ENCODE measurements at regions not wholly inside any gene's neighbourhood (a gene's known extent, or its start where the extent isn't known, plus 50 kb on each side); places are given as distances from the start of the nearest gene placed in this dataset.

DNA sequence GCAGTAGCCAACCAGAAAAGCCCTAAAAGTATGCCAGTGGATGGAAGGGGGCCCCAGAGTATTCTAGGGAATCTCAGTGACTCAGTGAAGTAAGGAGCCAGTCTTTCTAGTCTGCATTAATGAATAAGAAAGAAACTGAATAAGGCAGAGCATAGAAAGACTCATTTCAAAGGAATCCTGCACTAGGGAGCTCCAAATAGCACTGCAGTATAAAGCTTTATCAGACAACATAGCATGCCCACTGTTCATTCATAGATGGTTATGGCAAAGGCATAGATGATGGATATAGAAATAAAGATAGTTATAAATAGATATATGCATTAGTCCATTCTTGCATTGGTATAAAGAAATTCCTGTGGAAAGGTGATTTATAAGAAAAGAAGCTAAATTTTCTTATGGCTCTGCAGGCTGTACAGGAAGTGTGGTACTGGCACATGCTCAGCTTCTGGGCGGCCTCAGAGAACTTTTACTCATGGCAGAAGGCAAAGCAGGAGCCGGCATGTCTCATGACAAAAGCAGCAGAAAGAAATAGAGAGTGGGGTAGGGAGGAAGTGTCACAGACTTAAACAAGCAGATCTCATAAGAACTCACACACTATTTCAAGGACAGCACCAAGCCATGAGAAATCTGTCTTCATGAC lies 498.5 kb downstream of the CDY2B start:
- no peak overlapping the region for H3K4me3 ChIP-seq (replicated peaks; ENCODE audit: low read depth, low read length)
- TF ChIP-seq, protein P1, sequence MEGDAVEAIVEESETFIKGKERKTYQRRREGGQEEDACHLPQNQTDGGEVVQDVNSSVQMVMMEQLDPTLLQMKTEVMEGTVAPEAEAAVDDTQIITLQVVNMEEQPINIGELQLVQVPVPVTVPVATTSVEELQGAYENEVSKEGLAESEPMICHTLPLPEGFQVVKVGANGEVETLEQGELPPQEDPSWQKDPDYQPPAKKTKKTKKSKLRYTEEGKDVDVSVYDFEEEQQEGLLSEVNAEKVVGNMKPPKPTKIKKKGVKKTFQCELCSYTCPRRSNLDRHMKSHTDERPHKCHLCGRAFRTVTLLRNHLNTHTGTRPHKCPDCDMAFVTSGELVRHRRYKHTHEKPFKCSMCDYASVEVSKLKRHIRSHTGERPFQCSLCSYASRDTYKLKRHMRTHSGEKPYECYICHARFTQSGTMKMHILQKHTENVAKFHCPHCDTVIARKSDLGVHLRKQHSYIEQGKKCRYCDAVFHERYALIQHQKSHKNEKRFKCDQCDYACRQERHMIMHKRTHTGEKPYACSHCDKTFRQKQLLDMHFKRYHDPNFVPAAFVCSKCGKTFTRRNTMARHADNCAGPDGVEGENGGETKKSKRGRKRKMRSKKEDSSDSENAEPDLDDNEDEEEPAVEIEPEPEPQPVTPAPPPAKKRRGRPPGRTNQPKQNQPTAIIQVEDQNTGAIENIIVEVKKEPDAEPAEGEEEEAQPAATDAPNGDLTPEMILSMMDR (IDR thresholded peaks at IDR 0.05; ENCODE audit: low read length, missing control alignments) = no peak
- DNase-seq (ENCODE audit: low read depth) = no peak

DNA sequence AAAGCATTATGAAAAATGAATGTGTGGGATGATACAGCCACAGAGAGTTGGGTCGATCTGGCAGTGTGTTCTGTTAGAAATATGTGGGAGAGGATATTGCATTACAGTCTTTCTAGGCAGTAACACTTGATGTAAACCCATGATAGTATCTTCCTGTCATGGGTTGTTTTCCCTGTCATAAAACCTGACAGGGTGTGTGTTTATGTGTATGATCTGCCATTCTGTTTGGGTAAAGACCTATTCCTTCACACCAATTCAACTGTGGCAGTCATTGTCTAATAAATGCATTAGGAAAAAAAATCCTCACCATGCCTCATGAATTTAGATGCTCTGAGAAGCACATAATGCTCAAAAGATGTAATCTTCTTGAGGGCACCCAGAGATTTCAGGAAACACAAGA lies 501.7 kb downstream of the CDY2B start:
- H3K4me3 ChIP-seq (replicated peaks; ENCODE audit: low read depth, low read length) = no peak overlapping the region
- no peak for DNase-seq (ENCODE audit: low read depth)
- TF ChIP-seq, protein P1 (IDR thresholded peaks at IDR 0.05; ENCODE audit: low read length, missing control alignments) = no peak

DNA sequence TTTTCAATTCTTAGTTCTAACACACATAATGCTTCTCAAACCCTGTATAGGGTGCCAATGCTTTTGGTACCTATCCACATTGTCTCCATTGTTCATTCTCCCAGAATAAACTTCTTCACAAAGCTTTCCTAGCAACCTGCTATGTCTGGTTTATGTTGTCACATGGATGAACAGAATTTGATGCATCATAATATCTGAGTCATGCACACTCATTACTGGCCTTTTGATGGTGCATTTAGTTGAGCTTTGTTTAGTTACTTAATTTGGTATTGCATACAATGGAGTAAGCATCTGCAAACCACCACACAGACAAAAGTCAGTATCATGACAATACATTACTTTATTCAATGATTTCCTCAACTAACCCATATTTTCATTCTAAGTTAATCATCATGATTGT lies 511.6 kb downstream of the CDY2B start:
- H3K4me3 ChIP-seq (replicated peaks; ENCODE audit: low read depth, low read length) = no peak overlapping the region
- TF ChIP-seq, protein P1 (IDR thresholded peaks at IDR 0.05; ENCODE audit: low read length, missing control alignments) = no peak
- DNase-seq (ENCODE audit: low read depth) = no peak

DNA sequence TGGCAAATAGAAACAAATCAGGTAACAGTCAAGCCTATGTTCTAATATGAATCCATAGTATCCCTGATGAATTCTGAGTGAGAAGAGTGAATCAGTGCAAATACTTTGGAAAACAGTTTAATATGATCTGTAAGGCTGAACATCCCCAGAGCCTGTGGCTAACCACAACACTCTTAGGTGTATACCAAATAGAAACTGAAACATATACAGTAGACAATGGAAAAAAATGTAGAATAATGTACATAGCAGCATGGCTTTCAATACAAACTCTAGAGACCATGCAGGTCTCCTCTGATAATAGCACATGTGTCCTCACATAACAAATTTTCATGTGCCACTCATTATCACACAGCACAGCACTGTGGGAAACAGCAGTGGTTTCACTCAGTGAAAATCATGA lies 513.6 kb downstream of the CDY2B start:
- DNase-seq (ENCODE audit: low read depth) = no peak
- TF ChIP-seq, protein P1 (IDR thresholded peaks at IDR 0.05; ENCODE audit: low read length, missing control alignments) = no peak
- H3K4me3 ChIP-seq (replicated peaks; ENCODE audit: low read depth, low read length) = no peak overlapping the region

DNA sequence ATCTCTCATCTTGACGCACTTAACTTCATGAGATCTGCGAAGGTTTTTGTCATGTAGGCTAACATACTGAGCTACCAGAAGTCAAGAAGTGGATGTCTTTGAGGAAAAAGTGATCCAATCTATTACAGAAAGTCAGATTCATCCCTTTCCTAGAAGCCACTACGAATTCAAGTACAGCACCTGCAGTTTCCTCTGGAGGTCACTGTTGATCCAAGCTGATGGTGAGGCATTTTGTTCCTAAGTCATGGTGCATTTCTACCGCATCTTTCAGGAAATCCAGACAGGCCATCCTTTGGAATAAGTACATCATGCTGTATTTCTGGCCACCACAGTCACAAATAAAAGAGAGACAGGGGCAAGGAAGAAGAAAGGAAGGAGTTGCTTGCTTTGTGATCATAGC lies 541.0 kb downstream of the CDY2B start:
- DNase-seq (ENCODE audit: low read depth) = no peak
- H3K4me3 ChIP-seq (replicated peaks; ENCODE audit: low read depth, low read length) = no peak overlapping the region
- TF ChIP-seq, protein P1 (IDR thresholded peaks at IDR 0.05; ENCODE audit: low read length, missing control alignments) = no peak

DNA sequence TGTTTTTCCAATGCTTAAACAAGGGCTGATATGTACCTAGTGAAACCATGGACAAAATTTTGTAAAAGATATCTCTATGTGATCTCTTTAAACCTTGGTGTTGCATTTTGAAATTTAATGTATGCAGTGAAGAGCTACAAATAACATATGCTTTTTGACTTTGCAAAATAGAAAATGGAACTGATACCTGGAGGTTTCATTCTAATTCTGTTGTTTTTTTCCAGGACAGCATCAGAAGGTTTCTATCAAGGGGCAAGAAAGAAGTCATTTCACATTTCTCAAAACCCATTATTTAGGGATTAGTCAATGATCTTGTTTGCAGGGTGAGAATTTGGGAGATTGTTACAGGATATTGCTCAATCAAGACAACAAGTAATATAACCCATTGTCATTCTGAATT lies 549.3 kb downstream of the CDY2B start:
- no peak for DNase-seq (ENCODE audit: low read depth)
- TF ChIP-seq, protein P1 (IDR thresholded peaks at IDR 0.05; ENCODE audit: low read length, missing control alignments) = no peak
- H3K4me3 ChIP-seq (replicated peaks; ENCODE audit: low read depth, low read length) = no peak overlapping the region

DNA sequence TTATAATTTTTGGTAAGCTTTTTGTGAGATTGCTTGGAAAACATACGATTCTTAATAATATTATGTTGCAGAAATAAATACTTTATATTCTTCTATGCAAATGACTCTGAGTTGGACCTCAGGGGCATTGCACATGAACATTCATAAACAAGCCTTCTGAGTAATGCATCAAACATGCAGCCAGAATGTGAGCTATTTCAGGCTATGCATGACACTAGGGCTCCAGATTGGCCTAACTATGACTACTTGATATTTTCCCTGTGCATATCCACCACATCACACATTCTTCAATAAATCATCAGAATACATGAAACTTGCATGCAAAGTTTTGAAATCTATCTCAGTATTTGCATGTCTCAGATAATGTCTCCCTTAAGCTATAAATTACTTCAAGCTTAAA lies 560.1 kb downstream of the CDY2B start:
- no peak for DNase-seq (ENCODE audit: low read depth)
- no peak overlapping the region for H3K4me3 ChIP-seq (replicated peaks; ENCODE audit: low read depth, low read length)
- TF ChIP-seq, protein P1 (IDR thresholded peaks at IDR 0.05; ENCODE audit: low read length, missing control alignments) = no peak
